Stomach smooth muscle (tissue), 2 donors: ENCODE measurements at regions not wholly inside any gene's neighbourhood (a gene's known extent, or its start where the extent isn't known, plus 50 kb on each side); places are given as distances from the start of the nearest gene placed in this dataset.
A peak's percentile ranks its signal among the peaks of the same experiment; 100 is the strongest.

Experiments used
- H3K27ac ChIP-seq: one replicate; pipeline ENCODE4 v1.7.0; 2013; ENCODE audit warnings: mild to moderate bottlenecking, low read length, inconsistent platforms
- H3K27me3 ChIP-seq, 2 donors: one replicate each; pipeline ENCODE4 v1.7.0; 2013; ENCODE audit warnings: low read length in 2 of 2; ENCODE audit not compliant: insufficient read depth in 2 of 2, control insufficient read depth in 1 of 2
- H3K36me3 ChIP-seq, 2 donors: one replicate each; pipeline ENCODE4 v1.7.0; 2013; ENCODE audit warnings: low read length in 2 of 2; ENCODE audit not compliant: control insufficient read depth in 2 of 2, insufficient read depth in 2 of 2
- H3K4me1 ChIP-seq: one replicate; pipeline ENCODE4 v1.7.0; 2013; ENCODE audit warnings: low read length; ENCODE audit not compliant: control insufficient read depth, insufficient read depth
- H3K4me3 ChIP-seq, 2 donors: one replicate each; pipeline ENCODE4 v1.7.0; 2013; ENCODE audit warnings: low read length in 2 of 2
- H3K9ac ChIP-seq, 2 donors: one replicate each; pipeline ENCODE4 v1.7.0; 2013; ENCODE audit warnings: low read length in 2 of 2, mild to moderate bottlenecking in 1 of 2
- H3K9me3 ChIP-seq, 2 donors: one replicate each; pipeline ENCODE4 v1.7.0; 2013; ENCODE audit warnings: low read length in 2 of 2; ENCODE audit not compliant: control insufficient read depth in 2 of 2
- donor health status: healthy.
- donor health status: Pancreatic carcinoma.

GRCh38 chr6:143594647-143595046, 83.1 kb upstream of the PHACTR2 start:
- H3K36me3 ChIP-seq, result no peaks in the 10 kb centered on the region
- peak overlapping the region; percentile 19 for H3K27ac ChIP-seq
- H3K9ac ChIP-seq, result no peak overlapping the region
- H3K9me3 ChIP-seq, result no peaks in the 10 kb centered on the region
- peaks cover 10% of the 10 kb centered on the region for H3K4me1 ChIP-seq
- H3K27me3 ChIP-seq, result no peaks in the 10 kb centered on the region
- no peak overlapping the region for H3K4me3 ChIP-seq

- no peak overlapping the region for H3K9ac ChIP-seq
- H3K27me3 ChIP-seq, result no peaks in the 10 kb centered on the region
- no peaks in the 10 kb centered on the region for H3K36me3 ChIP-seq
- H3K4me1 ChIP-seq, result peaks cover 10% of the 10 kb centered on the region
- H3K27ac ChIP-seq, result no peak overlapping the region
- no peaks in the 10 kb centered on the region for H3K9me3 ChIP-seq
- H3K4me3 ChIP-seq, result no peak overlapping the region
Observed at GRCh38 chr6:143592335-143592734, 80.8 kb upstream of the FUCA2 start.

- Histone ChIP-seq H3K36me3 (no peaks in the 10 kb centered on the region), H3K27me3 (no peaks in the 10 kb centered on the region), H3K4me3 (no peak overlapping the region), H3K4me1 (peaks cover 10% of the 10 kb centered on the region), H3K9ac (no peak overlapping the region), H3K27ac (no peak overlapping the region), H3K9me3 (no peaks in the 10 kb centered on the region)
Observed at GRCh38 chr6:143591441-143591840, 79.9 kb upstream of the FUCA2 start.

GRCh38 chr6:143589162-143589561, 77.6 kb upstream of the FUCA2 start:
- no peak overlapping the region for H3K27ac ChIP-seq
- H3K9ac ChIP-seq, result no peak overlapping the region
- H3K4me3 ChIP-seq, result no peak overlapping the region
- no peaks in the 10 kb centered on the region for H3K9me3 ChIP-seq
- no peaks in the 10 kb centered on the region for H3K36me3 ChIP-seq
- H3K27me3 ChIP-seq, result no peaks in the 10 kb centered on the region
- peaks cover 4% of the 10 kb centered on the region for H3K4me1 ChIP-seq

GRCh38 chr6:143586557-143586956, 75.0 kb upstream of the FUCA2 start:
- Histone ChIP-seq H3K4me3 (no peak overlapping the region), H3K9me3 (no peaks in the 10 kb centered on the region), H3K9ac (no peak overlapping the region), H3K27ac (no peak overlapping the region), H3K27me3 (no peaks in the 10 kb centered on the region), H3K36me3 (no peaks in the 10 kb centered on the region), H3K4me1 (peaks cover 4% of the 10 kb centered on the region)

GRCh38 chr6:143585716-143586115, 74.2 kb upstream of the FUCA2 start:
- H3K9ac ChIP-seq, result no peak overlapping the region
- H3K27me3 ChIP-seq, result no peaks in the 10 kb centered on the region
- H3K4me3 ChIP-seq, result no peak overlapping the region
- H3K4me1 ChIP-seq, result peaks cover 4% of the 10 kb centered on the region
- H3K27ac ChIP-seq, result peak overlapping the region; percentile 18
- no peaks in the 10 kb centered on the region for H3K9me3 ChIP-seq
- H3K36me3 ChIP-seq, result no peaks in the 10 kb centered on the region

- peak overlapping the region; percentile 18 for H3K27ac ChIP-seq
- no peaks in the 10 kb centered on the region for H3K36me3 ChIP-seq
- H3K4me1 ChIP-seq, result peaks cover 4% of the 10 kb centered on the region
- no peak overlapping the region for H3K4me3 ChIP-seq
- H3K27me3 ChIP-seq, result no peaks in the 10 kb centered on the region
- H3K9ac ChIP-seq, result no peak overlapping the region
- H3K9me3 ChIP-seq, result no peaks in the 10 kb centered on the region
Observed at GRCh38 chr6:143585241-143585640, 73.7 kb upstream of the FUCA2 start.

GRCh38 chr6:143583542-143584327, 72.2 kb upstream of the FUCA2 start:
- H3K9ac ChIP-seq, result no peak overlapping the region
- no peaks in the 10 kb centered on the region for H3K27me3 ChIP-seq
- H3K27ac ChIP-seq, result no peak overlapping the region
- peaks cover 9% of the 10 kb centered on the region for H3K4me1 ChIP-seq
- H3K36me3 ChIP-seq, result no peaks in the 10 kb centered on the region
- H3K9me3 ChIP-seq, result no peaks in the 10 kb centered on the region
- H3K4me3 ChIP-seq, result no peak overlapping the region

- no peaks in the 10 kb centered on the region for H3K36me3 ChIP-seq
- H3K4me1 ChIP-seq, result peaks cover 9% of the 10 kb centered on the region
- no peaks in the 10 kb centered on the region for H3K9me3 ChIP-seq
- no peak overlapping the region for H3K9ac ChIP-seq
- no peaks in the 10 kb centered on the region for H3K27me3 ChIP-seq
- H3K4me3 ChIP-seq, result no peak overlapping the region
- no peak overlapping the region for H3K27ac ChIP-seq
Observed at GRCh38 chr6:143581835-143582480, 70.4 kb upstream of the FUCA2 start.

GRCh38 chr6:143579703-143580102, 68.2 kb upstream of the FUCA2 start:
- Histone ChIP-seq H3K27ac (peak overlapping the region; percentile 6), H3K4me3 (peak overlapping the region in 1 of 2 donors; percentile 29), H3K27me3 (no peaks in the 10 kb centered on the region), H3K9me3 (no peaks in the 10 kb centered on the region), H3K36me3 (no peaks in the 10 kb centered on the region), H3K4me1 (peaks cover 5% of the 10 kb centered on the region), H3K9ac (no peak overlapping the region)

GRCh38 chr6:143578054-143578453, 66.5 kb upstream of the FUCA2 start:
- Histone ChIP-seq H3K9ac (no peak overlapping the region), H3K4me1 (peaks cover 5% of the 10 kb centered on the region), H3K9me3 (no peaks in the 10 kb centered on the region), H3K27ac (no peak overlapping the region), H3K36me3 (no peaks in the 10 kb centered on the region), H3K4me3 (no peak overlapping the region), H3K27me3 (no peaks in the 10 kb centered on the region)
